Transverse colon (tissue), 3 donors: ENCODE measurements at regions not wholly inside any gene's neighbourhood (a gene's known extent, or its start where the extent isn't known, plus 50 kb on each side); places are given as distances from the start of the nearest gene placed in this dataset.

ENCODE experiments used
- CTCF ChIP-seq, 5 experiments: fragments of 200-600 bp in 3 of 5; fragments of 450-650 bp in 2 of 5; sonication (generic) in 3 of 5; IDR thresholded peaks; 1 replicate in 2 of 5; 2 replicates in 3 of 5; pipeline ENCODE4 v1.5.1; 2016 to 2017; ENCODE audit warnings: antibody characterized with exemption in 5 of 5, inconsistent platforms in 3 of 5, mild to moderate bottlenecking in 2 of 5, moderate library complexity in 1 of 5
- EP300 ChIP-seq: sonication (generic); formaldehyde crosslinking; IDR thresholded peaks from one replicate; pipeline ENCODE4 v1.6.1; 2017; ENCODE audit warnings: antibody characterized with exemption, low read depth
- POLR2A ChIP-seq: fragments of 450-650 bp; IDR thresholded peaks from one replicate; pipeline ENCODE4 v1.6.1; 2016; ENCODE audit warnings: antibody characterized with exemption, mild to moderate bottlenecking, moderate library complexity

GRCh38 chr10:78706726-78707540 is 361.8 kb upstream of the ZMIZ1 start:
- no peak for TF ChIP-seq CTCF (IDR thresholded peaks at IDR 0.05)
- TF ChIP-seq POLR2A = no peak
- TF ChIP-seq EP300 = no peak
